A549 (cell line): ENCODE measurements at regions not wholly inside any gene's neighbourhood (a gene's known extent, or its start where the extent isn't known, plus 50 kb on each side); places are given as distances from the start of the nearest gene placed in this dataset.

Experiments used
- ATAC-seq, 2 experiments: fragments of 200-7000 bp in 1 of 2; fragments of >200 bp in 1 of 2; cut with Nextera tagmentation in 1 of 2; cut with Tn5 transposase in 1 of 2; 3 replicates each; pipeline versions ENCODE4 v1.8.0 to v1.9.1; 2018 to 2020; ENCODE audit warnings: mild to moderate bottlenecking in 1 of 2, moderate library complexity in 1 of 2
- CTCF ChIA-PET: fragments of 300-600 bp; sonication (Branson Sonifier 250); formaldehyde crosslinking; extraction: SDS; loops from one replicate; lab custom pipeline; 2021; ENCODE audit warnings: antibody characterized with exemption, inconsistent platforms; lab: Yijun Ruan, JAX
- POLR2A ChIA-PET: fragments of 350-600 bp; formaldehyde crosslinking; extraction: SDS; loops from one replicate; lab custom pipeline; 2021; ENCODE audit warnings: antibody characterized with exemption, inconsistent platforms; lab: Yijun Ruan, JAX
- DNase-seq, 2 experiments: peaks; one replicate each; pipeline versions ENCODE4 v3.0.0 to v3.0.0-alpha.2; 2011 to 2016; ENCODE audit warnings: low read depth in 1 of 2, low spot score in 1 of 2
- FAIRE-seq: peaks from 2 replicates; lab custom pipeline; 2011; peaks lifted over from hg19 to GRCh38; lab: Jason Lieb, UNC
- H3K27ac ChIP-seq, 2 experiments: fragments of >200 bp; sonication (Bioruptor Twin); formaldehyde crosslinking; 3 replicates each; pipeline ENCODE4 v1.5.1; 2016 to 2017
- H3K4me1 ChIP-seq: fragments of >200 bp; sonication (Bioruptor Twin); formaldehyde crosslinking; 3 replicates; pipeline ENCODE4 v1.6.1; 2016
- H3K4me2 ChIP-seq: fragments of >200 bp; sonication (Bioruptor Twin); formaldehyde crosslinking; 3 replicates; pipeline ENCODE4 v1.6.1; 2016
- H3K4me3 ChIP-seq: fragments of >200 bp; sonication (Bioruptor Twin); formaldehyde crosslinking; 3 replicates; pipeline ENCODE4 v1.5.1; 2016
- H3K9me3 ChIP-seq: fragments of >200 bp; sonication (Bioruptor Twin); formaldehyde crosslinking; 3 replicates; pipeline ENCODE4 v1.6.1; 2016
- CBX2 ChIP-seq: fragments of 200-600 bp; sonication (generic); IDR thresholded peaks from 2 replicates; pipeline ENCODE4 v1.6.1; 2016; ENCODE audit warnings: low read depth, mild to moderate bottlenecking, borderline replicate concordance
- FOSB ChIP-seq: fragments of 250-450 bp; sonication (Bioruptor Pico); IDR thresholded peaks from 2 replicates; pipeline ENCODE4 v1.5.0; 2020; ENCODE audit warnings: mild to moderate bottlenecking, moderate library complexity
- FOSL2 ChIP-seq, 2 experiments: fragments of 450-650 bp in 1 of 2; fragments of >200 bp in 1 of 2; sonication (Bioruptor Twin) in 1 of 2; formaldehyde crosslinking; IDR thresholded peaks; 2 replicates each; pipeline versions ENCODE4 v1.5.0 to v1.6.1; 2016 to 2020; ENCODE audit warnings: mild to moderate bottlenecking in 1 of 2, moderate library complexity in 1 of 2
- GATA3 ChIP-seq: IDR thresholded peaks from 2 replicates; pipeline ENCODE4 v1.6.1; 2012; ENCODE audit warnings: borderline replicate concordance
- HDAC2 ChIP-seq: fragments of 200-600 bp; sonication (generic); IDR thresholded peaks from 2 replicates; pipeline ENCODE4 v1.6.1; 2016
- HEYL ChIP-seq: fragments of 250-450 bp; sonication (Bioruptor Pico); IDR thresholded peaks from 2 replicates; pipeline ENCODE4 v1.8.0; 2021; ENCODE audit warnings: mild to moderate bottlenecking, moderate library complexity
- KDM1A ChIP-seq: fragments of 200-600 bp; sonication (generic); IDR thresholded peaks from 2 replicates; pipeline ENCODE4 v1.6.1; 2016; ENCODE audit warnings: low read depth, mild to moderate bottlenecking
- MAFK ChIP-seq: fragments of 450-650 bp; IDR thresholded peaks from 2 replicates; pipeline ENCODE4 v1.6.1; 2014; ENCODE audit not compliant: partially characterized antibody
- NPAS2 ChIP-seq: fragments of 250-450 bp; sonication (Bioruptor Pico); IDR thresholded peaks from 2 replicates; pipeline ENCODE4 v1.8.0; 2022; ENCODE audit warnings: mild to moderate bottlenecking, moderate library complexity, borderline replicate concordance
- PHF8 ChIP-seq: fragments of 200-600 bp; sonication (generic); IDR thresholded peaks from 2 replicates; pipeline ENCODE4 v1.6.1; 2016; ENCODE audit warnings: low read depth, mild to moderate bottlenecking, antibody characterized with exemption, moderate library complexity, borderline replicate concordance
- POLR2A ChIP-seq: IDR thresholded peaks from 2 replicates; pipeline ENCODE4 v1.6.1; 2012; ENCODE audit warnings: mild to moderate bottlenecking, low read length
- POLR2AphosphoS2 ChIP-seq: conservative IDR thresholded peaks from 2 replicates; pipeline ENCODE4 v1.6.1; 2012; ENCODE audit warnings: low read length, improper control_type of control experiment, inconsistent platforms
- RAD21 ChIP-seq, 2 experiments: fragments of >200 bp in 1 of 2; sonication (Bioruptor Twin) in 1 of 2; formaldehyde crosslinking in 1 of 2; IDR thresholded peaks in 1 of 2; conservative IDR thresholded peaks in 1 of 2; 2 replicates in 1 of 2; 3 replicates in 1 of 2; pipeline ENCODE4 v1.6.1; 2012 to 2018; ENCODE audit warnings: inconsistent platforms in 1 of 2
- RARB ChIP-seq: fragments of 250-450 bp; sonication (Bioruptor Pico); IDR thresholded peaks from 2 replicates; pipeline ENCODE4 v1.8.0; 2021; ENCODE audit warnings: mild to moderate bottlenecking, moderate library complexity
- RCOR1 ChIP-seq: fragments of 150-350 bp; IDR thresholded peaks from 2 replicates; pipeline ENCODE4 v1.6.1; 2014; ENCODE audit warnings: antibody characterized with exemption, low read length, low read depth
- RNF2 ChIP-seq: fragments of 200-600 bp; sonication (generic); IDR thresholded peaks from 2 replicates; pipeline ENCODE4 v1.6.1; 2016; ENCODE audit warnings: low read depth, mild to moderate bottlenecking, antibody characterized with exemption, moderate library complexity, borderline replicate concordance
- SMC3 ChIP-seq: fragments of >200 bp; sonication (Bioruptor Twin); formaldehyde crosslinking; IDR thresholded peaks from 3 replicates; pipeline ENCODE4 v1.6.1; 2018; ENCODE audit warnings: inconsistent platforms
- ZFP36 ChIP-seq: fragments of 450-650 bp; IDR thresholded peaks from 2 replicates; pipeline ENCODE4 v1.6.1; 2014; ENCODE audit warnings: borderline replicate concordance; ENCODE audit not compliant: partially characterized antibody
- WGBS: methylation state at CpG from one replicate; pipeline ENCODE4 v1.1.6; 2017; ENCODE audit errors: missing lambda C conversion rate; 5-methylcytosine and 5-hydroxymethylcytosine counted together
- TF ChIP-seq, protein P1 (sequence below): fragments of 250-450 bp; sonication (Bioruptor Pico); IDR thresholded peaks from 2 replicates; pipeline ENCODE4 v1.5.0; 2021; ENCODE audit warnings: mild to moderate bottlenecking, moderate library complexity, borderline replicate concordance
- TF ChIP-seq, protein P2 (sequence below): IDR thresholded peaks from 2 replicates; pipeline ENCODE4 v1.6.1; 2012
- TF ChIP-seq, protein P3 (sequence below): fragments of 150-350 bp; IDR thresholded peaks from 2 replicates; pipeline ENCODE4 v1.6.1; 2014; ENCODE audit warnings: low read depth, mild to moderate bottlenecking, low read length

DNA sequence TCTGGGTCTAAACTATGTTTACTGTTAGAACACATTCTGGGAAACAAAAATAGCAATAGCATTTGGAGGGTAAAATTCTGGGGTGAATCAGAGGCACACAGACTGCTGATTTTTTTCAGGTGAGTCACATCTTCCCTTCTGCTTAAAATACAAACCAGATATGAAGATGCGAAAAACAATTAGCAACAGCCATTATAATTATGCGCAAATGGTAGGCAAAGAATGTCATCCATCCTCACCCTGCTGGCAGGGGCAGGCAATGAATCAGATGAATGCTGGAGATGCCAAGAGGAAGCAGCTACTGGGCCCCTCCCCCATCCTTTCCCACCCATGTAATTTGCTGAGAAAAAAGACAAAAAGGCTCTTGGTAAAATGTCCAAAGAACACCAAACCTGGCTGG lies 282.9 kb downstream of the KLF5 start:
- ATAC-seq, result peak in 1 of 2 experiments; percentile 38; a peak in 2 of 6 replicates
- DNase-seq, result no peak
- 42% methylated on average over 2 of the region's 2 CpGs for WGBS
- H3K4me3 ChIP-seq, result no peak overlapping the region
- no peaks in the 10 kb centered on the region for H3K9me3 ChIP-seq
- ChIA-PET POLR2A (no interaction called here), CTCF (no interaction called here)
- H3K4me1 ChIP-seq, result peaks cover 29% of the 10 kb centered on the region
- peak overlapping the region; percentile 35 to 70; a peak in 5 of 6 replicates for H3K27ac ChIP-seq
- TF ChIP-seq FOSB (CRISPR knock-in tag), result no peak
- TF ChIP-seq FOSL2 (IDR thresholded peaks at IDR 0.05), result no peak
- TF ChIP-seq FOSL2 (CRISPR knock-in tag; IDR thresholded peaks at IDR 0.05), result peak; percentile 58
- no peak for TF ChIP-seq NPAS2 (CRISPR knock-in tag)
- TF ChIP-seq RCOR1, result no peak
- no peak for TF ChIP-seq RARB (CRISPR knock-in tag)
- no peak for TF ChIP-seq MAFK
- no peak for TF ChIP-seq HEYL
- no peak for TF ChIP-seq RNF2
- H3K4me2 ChIP-seq, result peak overlapping the region; percentile 32
- no peak for FAIRE-seq

DNA sequence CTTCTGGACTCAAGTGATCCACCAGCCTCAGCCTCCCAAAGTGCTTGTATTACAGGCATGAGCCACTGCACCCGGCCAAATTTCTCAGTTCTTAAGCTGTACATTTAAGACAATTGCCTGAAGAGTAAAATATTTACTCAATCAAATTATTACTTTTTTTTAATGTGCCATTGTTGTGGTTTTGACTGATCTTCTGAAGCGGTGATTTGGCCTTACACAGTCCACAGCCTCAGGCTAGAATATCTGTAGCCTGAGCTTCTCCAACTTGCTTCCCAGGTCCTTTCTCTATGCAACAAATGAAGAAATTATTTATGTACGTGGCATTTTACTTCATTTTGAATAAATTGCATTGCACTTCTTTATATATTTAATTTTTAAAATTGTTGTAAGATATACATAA lies 281.3 kb downstream of the KLF5 start:
- 0 out of 6 replicates have a peak overlapping the region, but pooled peaks of 1 of the 2 experiments have one; percentile 3 for H3K27ac ChIP-seq
- FAIRE-seq (no peak), ATAC-seq (no peak), DNase-seq (no peak)
- 90% methylated on average over 3 of the region's 3 CpGs for WGBS
- CTCF ChIA-PET, result no interaction called here
- H3K9me3 ChIP-seq, result no peaks in the 10 kb centered on the region
- H3K4me3 ChIP-seq, result no peak overlapping the region
- H3K4me2 ChIP-seq, result no peak overlapping the region
- POLR2A ChIA-PET, result no interaction called here
- H3K4me1 ChIP-seq, result peaks cover 45% of the 10 kb centered on the region
- TF ChIP-seq KDM1A (no peak), GATA3 (no peak), HDAC2 (no peak), PHF8 (no peak), RAD21 (conservative IDR thresholded peaks at IDR 0.05 in 1 of 2, IDR thresholded peaks at IDR 0.05 in 1 of 2) (no peak), RCOR1 (no peak), ZFP36 (no peak), POLR2A (no peak)

DNA sequence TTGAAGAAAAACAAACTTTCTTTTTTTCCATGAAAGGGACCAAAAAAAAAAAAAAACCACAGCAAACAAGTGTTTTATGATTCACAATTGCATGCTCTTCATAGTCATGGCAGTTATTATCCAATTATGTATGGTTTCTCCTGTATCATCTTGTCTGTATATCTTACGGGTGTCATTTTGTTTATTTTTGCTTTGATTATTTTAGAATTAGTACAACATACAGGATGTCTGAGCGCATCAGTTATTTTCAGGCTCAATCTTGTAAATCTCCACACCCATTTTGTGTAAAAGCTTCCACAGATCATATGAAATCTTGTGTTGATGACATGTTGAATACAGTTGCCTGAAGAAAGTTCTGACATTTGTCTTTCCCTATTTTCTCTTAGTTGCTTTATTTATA lies 280.3 kb downstream of the KLF5 start:
- Histone ChIP-seq H3K9me3 (no peaks in the 10 kb centered on the region), H3K27ac (peak overlapping the region in 1 of 2 experiments; percentile 32; a peak in 1 of 6 replicates), H3K4me3 (no peak overlapping the region), H3K4me1 (peaks cover 55% of the 10 kb centered on the region), H3K4me2 (no peak overlapping the region)
- DNase-seq (no peak), FAIRE-seq (no peak), ATAC-seq (no peak)
- CTCF ChIA-PET, result no interaction called here
- 72% methylated on average over 2 of the region's 2 CpGs for WGBS
- POLR2A ChIA-PET, result no interaction called here
- no peak for TF ChIP-seq SMC3
- TF ChIP-seq POLR2AphosphoS2, result no peak
- TF ChIP-seq, protein P1, sequence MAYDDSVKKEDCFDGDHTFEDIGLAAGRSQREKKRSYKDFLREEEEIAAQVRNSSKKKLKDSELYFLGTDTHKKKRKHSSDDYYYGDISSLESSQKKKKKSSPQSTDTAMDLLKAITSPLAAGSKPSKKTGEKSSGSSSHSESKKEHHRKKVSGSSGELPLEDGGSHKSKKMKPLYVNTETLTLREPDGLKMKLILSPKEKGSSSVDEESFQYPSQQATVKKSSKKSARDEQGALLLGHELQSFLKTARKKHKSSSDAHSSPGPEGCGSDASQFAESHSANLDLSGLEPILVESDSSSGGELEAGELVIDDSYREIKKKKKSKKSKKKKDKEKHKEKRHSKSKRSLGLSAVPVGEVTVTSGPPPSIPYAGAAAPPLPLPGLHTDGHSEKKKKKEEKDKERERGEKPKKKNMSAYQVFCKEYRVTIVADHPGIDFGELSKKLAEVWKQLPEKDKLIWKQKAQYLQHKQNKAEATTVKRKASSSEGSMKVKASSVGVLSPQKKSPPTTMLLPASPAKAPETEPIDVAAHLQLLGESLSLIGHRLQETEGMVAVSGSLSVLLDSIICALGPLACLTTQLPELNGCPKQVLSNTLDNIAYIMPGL (CRISPR knock-in tag), result no peak
- TF ChIP-seq RARB (CRISPR knock-in tag), result no peak
- TF ChIP-seq, protein P2, sequence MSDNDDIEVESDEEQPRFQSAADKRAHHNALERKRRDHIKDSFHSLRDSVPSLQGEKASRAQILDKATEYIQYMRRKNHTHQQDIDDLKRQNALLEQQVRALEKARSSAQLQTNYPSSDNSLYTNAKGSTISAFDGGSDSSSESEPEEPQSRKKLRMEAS, result no peak
- TF ChIP-seq, protein P3, sequence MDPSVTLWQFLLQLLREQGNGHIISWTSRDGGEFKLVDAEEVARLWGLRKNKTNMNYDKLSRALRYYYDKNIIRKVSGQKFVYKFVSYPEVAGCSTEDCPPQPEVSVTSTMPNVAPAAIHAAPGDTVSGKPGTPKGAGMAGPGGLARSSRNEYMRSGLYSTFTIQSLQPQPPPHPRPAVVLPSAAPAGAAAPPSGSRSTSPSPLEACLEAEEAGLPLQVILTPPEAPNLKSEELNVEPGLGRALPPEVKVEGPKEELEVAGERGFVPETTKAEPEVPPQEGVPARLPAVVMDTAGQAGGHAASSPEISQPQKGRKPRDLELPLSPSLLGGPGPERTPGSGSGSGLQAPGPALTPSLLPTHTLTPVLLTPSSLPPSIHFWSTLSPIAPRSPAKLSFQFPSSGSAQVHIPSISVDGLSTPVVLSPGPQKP, result no peak
- no peak for TF ChIP-seq CBX2
- no peak for TF ChIP-seq KDM1A
